ENCODE measurements at regions not wholly inside any gene's neighbourhood (a gene's known extent, or its start where the extent isn't known, plus 50 kb on each side); places are given as distances from the start of the nearest gene placed in this dataset.

- no peaks in the 10 kb centered on the region for H3K79me2 ChIP-seq (ENCODE audit: insufficient read depth, low read length)
- no peaks in the 10 kb centered on the region for H3K27me3 ChIP-seq (ENCODE audit: low read length)
- H4K20me1 ChIP-seq (ENCODE audit: low read depth, low read length): no peaks in the 10 kb centered on the region
- no peak overlapping the region for H2AFZ ChIP-seq (ENCODE audit: low read depth, low read length, severe bottlenecking)
- no peak overlapping the region for H3K4me3 ChIP-seq (ENCODE audit: insufficient read depth, low read length, poor library complexity, severe bottlenecking)
- H3F3A ChIP-seq (ENCODE audit: insufficient read depth): no peaks in the 10 kb centered on the region
- H3K4me2 ChIP-seq (ENCODE audit: low read depth, low read length, poor library complexity, severe bottlenecking): no peak overlapping the region
- TF ChIP-seq, protein P1, sequence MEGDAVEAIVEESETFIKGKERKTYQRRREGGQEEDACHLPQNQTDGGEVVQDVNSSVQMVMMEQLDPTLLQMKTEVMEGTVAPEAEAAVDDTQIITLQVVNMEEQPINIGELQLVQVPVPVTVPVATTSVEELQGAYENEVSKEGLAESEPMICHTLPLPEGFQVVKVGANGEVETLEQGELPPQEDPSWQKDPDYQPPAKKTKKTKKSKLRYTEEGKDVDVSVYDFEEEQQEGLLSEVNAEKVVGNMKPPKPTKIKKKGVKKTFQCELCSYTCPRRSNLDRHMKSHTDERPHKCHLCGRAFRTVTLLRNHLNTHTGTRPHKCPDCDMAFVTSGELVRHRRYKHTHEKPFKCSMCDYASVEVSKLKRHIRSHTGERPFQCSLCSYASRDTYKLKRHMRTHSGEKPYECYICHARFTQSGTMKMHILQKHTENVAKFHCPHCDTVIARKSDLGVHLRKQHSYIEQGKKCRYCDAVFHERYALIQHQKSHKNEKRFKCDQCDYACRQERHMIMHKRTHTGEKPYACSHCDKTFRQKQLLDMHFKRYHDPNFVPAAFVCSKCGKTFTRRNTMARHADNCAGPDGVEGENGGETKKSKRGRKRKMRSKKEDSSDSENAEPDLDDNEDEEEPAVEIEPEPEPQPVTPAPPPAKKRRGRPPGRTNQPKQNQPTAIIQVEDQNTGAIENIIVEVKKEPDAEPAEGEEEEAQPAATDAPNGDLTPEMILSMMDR (IDR thresholded peaks at IDR 0.05; ENCODE audit: insufficient read depth, low read length, poor library complexity, severe bottlenecking): no peak
- TF ChIP-seq EZH2phosphoT487 (conservative IDR thresholded peaks at IDR 0.05; ENCODE audit: low read length): no peak
- no peak overlapping the region for H3K27ac ChIP-seq (ENCODE audit: low read depth, low read length)
- no peaks in the 10 kb centered on the region for H3K36me3 ChIP-seq (ENCODE audit: low read length)
- H3K9me2 ChIP-seq (replicated peaks; ENCODE audit: insufficient read depth, low read length): no peaks in the 10 kb centered on the region
- H3K9ac ChIP-seq (ENCODE audit: low read length): no peak overlapping the region
- H3K9me3 ChIP-seq (ENCODE audit: insufficient read depth, low read length): no peaks in the 10 kb centered on the region
Measured at GRCh38 chr18:75836516-75836915, 409.0 kb upstream of the SMIM21 start.

DNA sequence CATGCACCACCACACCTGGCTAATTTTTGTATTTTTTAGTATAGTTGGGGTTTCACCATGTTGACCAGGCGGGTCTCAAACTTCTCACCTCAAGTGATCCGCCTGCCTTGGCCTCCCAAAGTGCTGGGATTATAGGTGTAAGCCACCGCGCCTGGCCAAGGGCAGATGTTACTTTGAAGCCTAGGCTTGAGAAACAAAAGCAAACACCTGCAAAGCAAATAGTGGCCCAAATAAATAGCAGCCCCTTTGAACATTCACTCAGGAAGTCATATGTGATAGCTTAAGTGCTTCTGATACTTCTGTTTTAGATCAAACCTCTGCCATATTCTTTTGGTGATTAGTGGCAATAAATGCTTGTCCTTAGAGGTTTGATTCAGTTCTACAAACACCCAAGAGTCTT is 404.5 kb upstream of the SMIM21 start:
- H3K4me2 ChIP-seq (ENCODE audit: low read depth, low read length, poor library complexity, severe bottlenecking): no peak overlapping the region
- no peak overlapping the region for H3K4me3 ChIP-seq (ENCODE audit: insufficient read depth, low read length, poor library complexity, severe bottlenecking)
- H3K79me2 ChIP-seq (ENCODE audit: insufficient read depth, low read length): no peaks in the 10 kb centered on the region
- no peaks in the 10 kb centered on the region for H3F3A ChIP-seq (ENCODE audit: insufficient read depth)
- H3K9ac ChIP-seq (ENCODE audit: low read length): no peak overlapping the region
- TF ChIP-seq, protein P1 (IDR thresholded peaks at IDR 0.05; ENCODE audit: insufficient read depth, low read length, poor library complexity, severe bottlenecking): no peak
- TF ChIP-seq EZH2phosphoT487 (conservative IDR thresholded peaks at IDR 0.05; ENCODE audit: low read length): no peak
- H3K27ac ChIP-seq (ENCODE audit: low read depth, low read length): no peak overlapping the region
- no peaks in the 10 kb centered on the region for H3K36me3 ChIP-seq (ENCODE audit: low read length)
- H3K9me2 ChIP-seq (replicated peaks; ENCODE audit: insufficient read depth, low read length): no peaks in the 10 kb centered on the region
- H2AFZ ChIP-seq (ENCODE audit: low read depth, low read length, severe bottlenecking): no peak overlapping the region
- H3K27me3 ChIP-seq (ENCODE audit: low read length): no peaks in the 10 kb centered on the region
- H3K9me3 ChIP-seq (ENCODE audit: insufficient read depth, low read length): no peaks in the 10 kb centered on the region
- H4K20me1 ChIP-seq (ENCODE audit: low read depth, low read length): no peaks in the 10 kb centered on the region

- no peak for TF ChIP-seq EZH2phosphoT487 (conservative IDR thresholded peaks at IDR 0.05; ENCODE audit: low read length)
- TF ChIP-seq, protein P1 (IDR thresholded peaks at IDR 0.05; ENCODE audit: insufficient read depth, low read length, poor library complexity, severe bottlenecking): no peak
- Histone ChIP-seq H3K9me3 (ENCODE audit: insufficient read depth, low read length) (no peaks in the 10 kb centered on the region), H3F3A (ENCODE audit: insufficient read depth) (no peaks in the 10 kb centered on the region), H3K9me2 (replicated peaks; ENCODE audit: insufficient read depth, low read length) (no peaks in the 10 kb centered on the region), H2AFZ (ENCODE audit: low read depth, low read length, severe bottlenecking) (no peak overlapping the region), H3K27me3 (ENCODE audit: low read length) (no peaks in the 10 kb centered on the region), H3K36me3 (ENCODE audit: low read length) (no peaks in the 10 kb centered on the region), H3K4me3 (ENCODE audit: insufficient read depth, low read length, poor library complexity, severe bottlenecking) (no peak overlapping the region), H3K79me2 (ENCODE audit: insufficient read depth, low read length) (no peaks in the 10 kb centered on the region), H3K4me2 (ENCODE audit: low read depth, low read length, poor library complexity, severe bottlenecking) (no peak overlapping the region), H3K9ac (ENCODE audit: low read length) (no peak overlapping the region), H3K27ac (ENCODE audit: low read depth, low read length) (no peak overlapping the region), H4K20me1 (ENCODE audit: low read depth, low read length) (no peaks in the 10 kb centered on the region)
Measured at GRCh38 chr18:75830828-75831227, 403.3 kb upstream of the SMIM21 start.
